WTC11 (cell line): ENCODE measurements at regions not wholly inside any gene's neighbourhood (a gene's known extent, or its start where the extent isn't known, plus 50 kb on each side); places are given as distances from the start of the nearest gene placed in this dataset.

Source experiments
- CREM ChIP-seq: sonication (generic); formaldehyde crosslinking; IDR thresholded peaks from 2 replicates; pipeline ENCODE4 v1.8.1; 2022; ENCODE audit warnings: mild to moderate bottlenecking, missing genetic modification reagents, moderate library complexity
- CTCF ChIP-seq: fragments of 200-600 bp; IDR thresholded peaks from 2 replicates; pipeline ENCODE4 v1.8.0; 2022; ENCODE audit warnings: antibody characterized with exemption
- FOXK1 ChIP-seq: sonication (generic); formaldehyde crosslinking; IDR thresholded peaks from 2 replicates; pipeline ENCODE4 v1.8.0; 2022; ENCODE audit warnings: mild to moderate bottlenecking, moderate library complexity, missing genetic modification reagents
- FOXP1 ChIP-seq: sonication (generic); formaldehyde crosslinking; IDR thresholded peaks from 2 replicates; pipeline ENCODE4 v1.8.0; 2022; ENCODE audit warnings: missing genetic modification reagents, mild to moderate bottlenecking, moderate library complexity, borderline replicate concordance
- GRHL2 ChIP-seq: fragments of 250-450 bp; sonication (Bioruptor Pico); IDR thresholded peaks from 2 replicates; pipeline ENCODE4 v1.8.0; 2022; ENCODE audit warnings: mild to moderate bottlenecking, moderate library complexity; ENCODE audit not compliant: insufficient replicate concordance, severe bottlenecking
- KAT7 ChIP-seq: sonication (generic); formaldehyde crosslinking; IDR thresholded peaks from 2 replicates; pipeline ENCODE4 v1.8.1; 2023; ENCODE audit warnings: missing genetic modification reagents, mild to moderate bottlenecking, borderline replicate concordance
- TCF7 ChIP-seq: sonication (generic); formaldehyde crosslinking; IDR thresholded peaks from 2 replicates; pipeline ENCODE4 v1.8.0; 2022; ENCODE audit warnings: mild to moderate bottlenecking, low read depth, missing genetic modification reagents, moderate library complexity
- TEAD4 ChIP-seq: sonication (generic); formaldehyde crosslinking; IDR thresholded peaks from 2 replicates; pipeline ENCODE4 v1.8.0; 2022; ENCODE audit warnings: mild to moderate bottlenecking, missing genetic modification reagents
- TP53 ChIP-seq: sonication (generic); formaldehyde crosslinking; IDR thresholded peaks from 2 replicates; pipeline ENCODE4 v1.8.1; 2023; ENCODE audit warnings: mild to moderate bottlenecking, missing genetic modification reagents
- ZNF219 ChIP-seq: sonication (generic); formaldehyde crosslinking; IDR thresholded peaks from 2 replicates; pipeline ENCODE4 v1.8.0; 2023; ENCODE audit warnings: missing genetic modification reagents, mild to moderate bottlenecking, borderline replicate concordance
- ZNF423 ChIP-seq: fragments of 250-450 bp; sonication (Bioruptor Pico); IDR thresholded peaks from 2 replicates; pipeline ENCODE4 v2.1.2; 2022; ENCODE audit warnings: mild to moderate bottlenecking, moderate library complexity

GRCh38 chr6:15826814-15827318 is 164.0 kb upstream of the DTNBP1 start:
- TF ChIP-seq CTCF (no peak), FOXK1 (no peak), TP53 (CRISPR knock-in tag) (no peak), ZNF219 (CRISPR knock-in tag) (no peak), KAT7 (CRISPR knock-in tag) (no peak), TCF7 (CRISPR knock-in tag) (no peak), GRHL2 (CRISPR knock-in tag) (no peak), ZNF423 (no peak), TEAD4 (CRISPR knock-in tag) (no peak), FOXP1 (CRISPR knock-in tag) (no peak), CREM (CRISPR knock-in tag) (no peak)
